ENCODE measurements at regions not wholly inside any gene's neighbourhood (a gene's known extent, or its start where the extent isn't known, plus 50 kb on each side); places are given as distances from the start of the nearest gene placed in this dataset.

GRCh38 chr6:41457303-41457670 lies 88.9 kb upstream of the FOXP4 start:
- H3K36me3 ChIP-seq (ENCODE audit: control insufficient read depth, low read length), result no peaks in the 10 kb centered on the region
- no peaks in the 10 kb centered on the region for H3K9me2 ChIP-seq (replicated peaks; ENCODE audit: control insufficient read depth, low read length)

DNA sequence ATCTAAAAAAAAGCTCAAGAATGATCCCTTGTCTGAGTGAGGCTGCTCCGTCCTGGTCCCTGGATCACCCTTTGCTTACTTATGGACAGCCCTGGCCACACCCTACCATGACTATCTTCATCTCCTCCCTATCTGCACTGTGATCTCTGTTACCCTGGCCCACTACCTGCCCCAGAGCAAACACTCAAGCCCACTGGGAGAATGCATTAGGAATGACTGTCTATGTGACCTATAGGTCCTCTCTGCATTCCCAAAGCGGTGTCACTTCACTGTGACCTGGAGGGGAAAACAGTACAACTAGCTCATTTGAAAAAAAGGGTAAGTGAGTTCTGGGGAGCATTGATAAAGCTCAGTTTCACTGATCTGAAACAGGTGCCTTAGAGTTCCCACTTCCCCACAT lies 86.4 kb upstream of the FOXP4 start:
- H3K4me1 ChIP-seq (ENCODE audit: control insufficient read depth, low read length), result no peaks in the 10 kb centered on the region
- no peak for TF ChIP-seq CTCF (IDR thresholded peaks at IDR 0.05; ENCODE audit: low read depth, low read length, poor library complexity, severe bottlenecking)
- TF ChIP-seq EZH2phosphoT487 (IDR thresholded peaks at IDR 0.05; ENCODE audit: borderline replicate concordance, low read length), result no peak
- no peak overlapping the region for H3K27ac ChIP-seq (ENCODE audit: low read depth, low read length)
- no peaks in the 10 kb centered on the region for H4K20me1 ChIP-seq (ENCODE audit: control insufficient read depth, insufficient read depth, low read depth, low read length)
- H3K27me3 ChIP-seq (ENCODE audit: control insufficient read depth, low read length), result peaks cover 15% of the 10 kb centered on the region
- H3K79me2 ChIP-seq (ENCODE audit: control insufficient read depth, low read length), result no peaks in the 10 kb centered on the region
- H3K4me2 ChIP-seq (ENCODE audit: low read length), result no peak overlapping the region
- H3K9me3 ChIP-seq (ENCODE audit: control insufficient read depth, insufficient read depth, low read length), result no peaks in the 10 kb centered on the region
- no peaks in the 10 kb centered on the region for H3K9me2 ChIP-seq (replicated peaks; ENCODE audit: control insufficient read depth, low read length)
- no peaks in the 10 kb centered on the region for H3F3A ChIP-seq (ENCODE audit: control insufficient read depth, insufficient read depth)
- H3K4me3 ChIP-seq (ENCODE audit: low read length), result no peak overlapping the region
- H3K36me3 ChIP-seq (ENCODE audit: control insufficient read depth, low read length), result no peaks in the 10 kb centered on the region

More at GRCh38 chr6:41457303-41457670, 88.9 kb upstream of the FOXP4 start:
- Histone ChIP-seq H3K4me3 (ENCODE audit: low read length) (no peak overlapping the region), H3K27me3 (ENCODE audit: control insufficient read depth, low read length) (peaks cover 15% of the 10 kb centered on the region), H3F3A (ENCODE audit: control insufficient read depth, insufficient read depth) (no peaks in the 10 kb centered on the region), H3K4me1 (ENCODE audit: control insufficient read depth, low read length) (no peaks in the 10 kb centered on the region), H3K27ac (ENCODE audit: low read depth, low read length) (no peak overlapping the region), H3K9me3 (ENCODE audit: control insufficient read depth, insufficient read depth, low read length) (no peaks in the 10 kb centered on the region), H4K20me1 (ENCODE audit: control insufficient read depth, insufficient read depth, low read depth, low read length) (no peaks in the 10 kb centered on the region), H3K79me2 (ENCODE audit: control insufficient read depth, low read length) (no peaks in the 10 kb centered on the region), H3K4me2 (ENCODE audit: low read length) (no peak overlapping the region)
- TF ChIP-seq EZH2phosphoT487 (IDR thresholded peaks at IDR 0.05; ENCODE audit: borderline replicate concordance, low read length) (no peak), CTCF (IDR thresholded peaks at IDR 0.05; ENCODE audit: low read depth, low read length, poor library complexity, severe bottlenecking) (no peak)

GRCh38 chr6:41460742-41461336 lies 85.3 kb upstream of the FOXP4 start:
- peaks cover 11% of the 10 kb centered on the region for H3K27me3 ChIP-seq (ENCODE audit: control insufficient read depth, low read length)
- no peaks in the 10 kb centered on the region for H3K9me3 ChIP-seq (ENCODE audit: control insufficient read depth, insufficient read depth, low read length)
- no peak overlapping the region for H3K27ac ChIP-seq (ENCODE audit: low read depth, low read length)
- TF ChIP-seq EZH2phosphoT487 (IDR thresholded peaks at IDR 0.05; ENCODE audit: borderline replicate concordance, low read length) (no peak), CTCF (IDR thresholded peaks at IDR 0.05; ENCODE audit: low read depth, low read length, poor library complexity, severe bottlenecking) (no peak)
- no peaks in the 10 kb centered on the region for H4K20me1 ChIP-seq (ENCODE audit: control insufficient read depth, insufficient read depth, low read depth, low read length)
- H3K36me3 ChIP-seq (ENCODE audit: control insufficient read depth, low read length), result no peaks in the 10 kb centered on the region
- H3K4me2 ChIP-seq (ENCODE audit: low read length), result no peak overlapping the region
- no peaks in the 10 kb centered on the region for H3K9me2 ChIP-seq (replicated peaks; ENCODE audit: control insufficient read depth, low read length)
- no peaks in the 10 kb centered on the region for H3K4me1 ChIP-seq (ENCODE audit: control insufficient read depth, low read length)
- H3K79me2 ChIP-seq (ENCODE audit: control insufficient read depth, low read length), result no peaks in the 10 kb centered on the region
- H3K4me3 ChIP-seq (ENCODE audit: low read length), result no peak overlapping the region
- no peaks in the 10 kb centered on the region for H3F3A ChIP-seq (ENCODE audit: control insufficient read depth, insufficient read depth)

All from DOHH2 (cell line).